Forelimb muscle (tissue), 1 donor: ENCODE measurements at regions not wholly inside any gene's neighbourhood (a gene's known extent, or its start where the extent isn't known, plus 50 kb on each side); places are given as distances from the start of the nearest gene placed in this dataset.
"Not testable (repeated sequence)": the region's sequence is repeated elsewhere in the genome, so short reads cannot be mapped to it uniquely, and the experiment has no call there.

Source experiments
- DNase-seq: peaks from one replicate; pipeline ENCODE4 v3.0.0-alpha.2; 2013; ENCODE audit warnings: low read depth

DNA sequence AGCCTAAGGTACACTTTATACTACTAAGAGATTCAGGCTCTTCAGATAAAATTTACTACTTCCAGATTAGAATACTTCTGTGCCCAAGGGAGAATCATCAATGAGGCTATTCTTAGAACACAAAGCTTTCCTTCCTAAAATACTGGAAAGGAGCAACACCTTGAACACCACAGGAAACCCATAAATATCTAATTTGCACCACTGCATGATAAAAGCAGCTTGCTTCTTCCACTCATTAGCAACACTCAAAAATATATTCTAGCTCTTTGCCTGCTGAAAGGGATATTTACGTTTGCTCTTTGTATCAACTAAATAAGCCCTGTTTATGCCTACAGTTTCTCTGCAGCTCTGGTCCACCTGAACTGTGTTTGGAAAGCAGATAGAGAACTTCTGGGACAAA is 284.3 kb downstream of the RWDD3 start:
- no peak for DNase-seq

DNA sequence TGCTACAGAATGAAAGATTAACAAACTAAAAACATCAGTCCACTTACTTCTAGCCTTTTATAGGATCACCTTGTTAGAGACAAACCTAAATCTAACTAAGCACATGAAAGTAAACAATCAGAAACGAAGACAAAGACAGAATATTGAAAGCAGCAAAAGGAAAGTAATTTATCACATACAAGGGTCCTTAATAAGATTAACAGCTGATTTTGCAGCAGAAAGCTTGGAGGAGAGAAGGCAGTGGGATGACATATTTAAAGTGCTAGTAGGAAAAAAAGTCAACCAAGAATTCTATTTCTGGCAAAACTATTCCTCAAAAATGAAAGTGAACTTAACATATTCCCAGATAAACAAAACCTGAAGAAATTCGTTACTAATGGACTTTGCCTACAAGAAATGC is 286.4 kb downstream of the RWDD3 start:
- DNase-seq, result no peak

DNA sequence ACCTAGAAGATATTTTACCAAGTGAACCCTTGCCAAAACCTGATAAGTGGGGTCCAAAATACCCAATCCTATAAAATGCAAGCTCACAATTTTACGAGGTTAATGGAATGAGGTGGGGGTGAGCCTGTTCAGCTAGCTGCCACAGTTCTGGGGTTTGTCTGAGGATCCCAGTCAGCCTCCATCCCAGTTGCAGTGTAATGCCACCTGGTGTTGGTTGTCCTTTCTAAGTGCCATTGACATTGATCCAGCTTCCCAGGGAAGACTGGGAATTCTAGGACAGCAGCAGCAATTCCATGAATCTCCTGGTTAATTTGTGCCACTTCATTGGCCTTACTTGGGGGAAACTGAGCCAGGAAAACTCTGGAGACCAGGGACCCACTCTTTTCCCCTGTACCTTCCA is 298.3 kb downstream of the RWDD3 start:
- no peak for DNase-seq

DNA sequence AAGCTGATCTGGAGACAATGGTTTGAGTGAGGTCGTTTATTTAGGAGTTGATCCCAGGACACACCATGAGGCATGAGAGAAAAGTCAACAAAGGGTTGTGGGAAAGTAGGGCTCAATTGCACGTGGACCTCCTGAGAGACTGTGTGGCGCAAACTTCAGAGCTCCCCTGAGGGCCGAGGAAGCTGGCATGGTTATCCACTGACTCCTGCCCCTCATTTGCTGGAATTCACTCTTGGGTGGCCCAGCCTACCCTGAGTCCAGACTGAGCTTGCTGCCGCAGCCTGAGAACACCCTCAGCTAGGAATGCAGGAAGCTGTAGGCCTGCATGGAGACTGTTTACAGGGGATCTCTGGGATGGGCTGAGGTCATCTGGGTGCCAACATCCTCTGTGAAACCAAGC is 301.0 kb downstream of the RWDD3 start:
- DNase-seq, result no peak

DNA sequence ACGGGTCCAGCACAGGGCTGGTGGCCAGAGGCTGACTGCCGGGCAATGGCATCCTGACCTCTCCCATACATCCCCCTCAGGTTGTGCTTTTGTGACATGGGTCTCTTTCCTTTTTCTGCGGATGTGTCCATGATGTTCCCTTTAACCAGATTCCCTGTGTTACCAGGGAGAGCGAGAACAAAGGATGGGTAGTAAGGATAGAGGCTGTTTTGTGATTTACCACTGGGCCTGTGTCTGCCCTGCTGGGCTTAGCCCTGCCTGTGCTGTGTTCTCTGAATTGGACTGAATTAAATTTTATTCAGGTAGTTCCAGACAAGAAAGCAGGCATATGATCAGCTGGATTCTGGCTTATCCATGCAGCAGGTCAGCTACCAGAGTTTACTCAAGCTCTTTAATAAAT is 301.6 kb downstream of the RWDD3 start:
- no peak for DNase-seq

DNA sequence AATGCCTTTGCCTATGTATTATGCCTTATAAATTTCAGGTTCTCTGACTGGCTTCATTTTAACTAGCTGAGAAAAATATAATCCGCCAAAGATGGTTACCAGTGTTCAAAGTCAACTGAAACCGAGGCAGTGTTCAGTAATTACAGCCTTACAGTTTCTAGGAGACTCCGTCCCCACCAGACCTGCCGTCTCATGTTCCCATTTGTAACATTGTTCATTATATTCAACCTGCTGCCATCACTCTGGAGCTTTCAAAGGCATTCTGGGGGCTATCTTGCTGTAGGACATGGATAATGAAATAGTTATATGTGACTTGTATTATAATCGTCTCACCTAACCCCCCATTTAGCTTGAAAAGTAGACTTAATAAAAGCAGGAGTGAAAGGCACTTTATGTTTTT is 302.5 kb downstream of the RWDD3 start:
- no peak for DNase-seq

DNA sequence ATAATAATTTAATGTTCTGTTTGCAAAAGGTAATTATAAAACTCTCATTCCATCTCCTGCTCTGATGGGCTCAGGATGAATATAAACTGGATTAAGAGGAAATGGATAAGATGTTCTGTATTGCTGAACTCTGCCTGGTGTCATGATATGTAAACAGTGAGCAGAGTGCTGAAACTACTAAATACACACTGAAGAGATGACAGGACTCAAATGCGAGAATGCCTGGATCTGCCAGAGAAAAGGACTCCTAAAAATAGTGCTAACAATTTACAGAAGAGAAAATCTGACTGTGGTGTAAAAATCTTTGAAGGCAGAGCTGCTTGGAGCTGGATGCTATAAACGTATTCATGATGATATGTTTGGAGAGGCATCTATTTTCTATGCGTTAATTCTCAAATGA is 303.2 kb downstream of the RWDD3 start:
- no peak for DNase-seq

DNA sequence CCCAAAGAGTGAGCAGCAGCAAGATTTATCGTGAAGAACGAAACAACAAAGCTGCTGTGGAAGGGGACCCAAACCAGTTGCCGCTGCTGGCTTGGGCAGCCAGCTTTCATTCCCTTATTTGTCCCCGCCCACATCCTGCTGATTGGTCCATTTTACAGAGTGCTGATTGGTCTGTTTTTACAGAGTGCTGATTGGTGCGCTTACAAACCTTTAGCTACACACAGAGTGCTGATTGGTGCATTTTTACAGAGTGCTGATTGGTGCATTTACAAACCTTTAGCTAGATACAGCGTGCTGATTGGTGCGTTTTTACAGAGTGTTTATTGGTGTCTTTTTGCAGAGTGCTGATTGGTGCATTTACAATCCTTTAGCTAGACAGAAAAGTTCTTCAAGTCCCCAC is 304.2 kb downstream of the RWDD3 start:
- DNase-seq, result not testable (repeated sequence)

DNA sequence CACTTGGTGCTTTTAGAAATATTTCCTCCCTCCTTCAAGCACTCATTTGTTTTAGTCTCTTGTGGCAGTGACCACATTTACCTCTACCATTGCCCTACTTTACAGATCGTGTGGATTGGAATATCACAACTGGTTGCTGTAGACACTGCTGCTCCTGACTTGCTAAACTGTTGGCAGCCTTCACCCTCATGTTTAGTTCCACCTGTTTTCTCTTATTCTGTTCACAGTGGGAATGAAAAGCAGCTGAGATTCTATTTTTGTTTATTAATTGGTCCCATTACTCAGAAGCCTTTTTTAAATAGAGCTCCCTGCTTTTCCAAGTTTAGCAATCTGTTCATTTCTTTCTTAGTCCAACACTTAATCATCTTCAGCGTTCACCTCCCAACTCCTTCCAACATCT is 308.9 kb downstream of the RWDD3 start:
- DNase-seq, result no peak

DNA sequence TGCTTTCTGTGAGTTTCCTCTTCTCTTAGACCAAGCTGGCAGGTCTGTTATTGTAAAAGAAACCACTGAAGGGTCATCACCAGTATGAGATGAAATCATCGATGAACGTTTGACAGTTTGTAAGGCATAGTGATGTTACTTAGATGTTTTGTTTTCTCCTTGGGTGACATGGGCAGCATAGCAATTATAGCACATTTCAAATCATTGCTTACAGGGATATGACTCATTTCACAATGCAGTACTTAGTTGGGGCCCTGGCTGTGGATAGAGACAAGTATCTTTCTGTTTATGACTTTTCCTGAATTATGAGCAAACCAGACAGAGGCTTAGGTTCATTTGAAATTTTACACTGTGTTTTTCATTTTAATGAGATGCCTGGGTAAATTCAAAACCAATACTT is 313.0 kb downstream of the RWDD3 start:
- no peak for DNase-seq

DNA sequence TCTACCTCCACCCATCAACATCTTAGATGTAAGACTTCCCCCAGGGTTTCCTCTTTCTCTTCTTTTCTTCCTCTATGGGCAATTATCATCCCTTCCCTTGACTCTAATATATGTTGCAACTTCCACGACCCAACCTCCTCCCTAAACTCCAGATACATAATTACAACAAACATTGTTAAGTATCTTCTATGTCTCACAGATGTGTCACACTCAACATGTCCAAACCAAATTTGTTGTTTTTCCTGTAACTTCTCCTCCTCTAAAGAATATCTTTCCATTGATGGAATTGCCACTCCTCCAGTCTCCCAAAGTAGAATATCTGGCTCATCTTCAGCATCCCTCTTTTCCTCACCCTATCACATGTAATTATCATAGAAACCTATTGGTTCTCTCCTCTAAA is 314.2 kb downstream of the RWDD3 start:
- no peak for DNase-seq

DNA sequence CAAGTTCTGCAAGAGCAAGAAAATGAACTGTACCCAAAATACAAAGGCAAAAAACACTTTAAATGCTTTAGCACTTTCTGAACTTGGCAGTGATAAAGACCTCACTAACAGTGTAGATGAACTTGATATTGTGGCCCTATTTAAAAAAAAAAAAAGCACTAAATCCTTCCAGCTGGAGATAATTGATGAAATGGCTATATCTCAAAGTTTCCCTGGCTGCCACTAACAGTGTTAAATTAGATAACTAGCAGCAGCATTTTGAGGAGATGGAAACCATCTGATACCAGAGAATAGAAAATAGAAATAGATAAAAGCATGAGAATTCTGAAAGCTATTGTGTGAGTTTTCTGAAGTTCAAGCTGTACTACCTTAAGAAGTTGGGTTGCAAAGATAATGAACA is 317.2 kb downstream of the RWDD3 start:
- DNase-seq, result no peak

DNA sequence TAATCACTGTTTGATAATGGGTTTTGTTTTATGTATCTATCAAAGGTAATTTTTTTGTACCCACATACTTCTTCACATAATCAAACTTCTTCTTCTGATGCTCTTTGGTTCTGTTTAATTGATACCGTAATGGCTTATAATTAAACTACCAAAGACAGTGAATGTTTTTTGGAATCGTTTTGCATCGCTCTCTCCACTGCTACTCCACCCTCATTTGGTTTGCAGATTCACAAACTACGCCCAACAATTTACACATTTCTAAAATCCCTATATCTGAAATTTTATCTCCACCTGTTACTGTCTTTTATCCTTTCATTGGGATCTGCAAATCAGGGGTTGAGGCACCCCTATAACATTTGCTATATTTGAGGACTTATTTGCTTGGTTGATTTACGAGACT is 319.6 kb downstream of the RWDD3 start:
- DNase-seq, result no peak

DNA sequence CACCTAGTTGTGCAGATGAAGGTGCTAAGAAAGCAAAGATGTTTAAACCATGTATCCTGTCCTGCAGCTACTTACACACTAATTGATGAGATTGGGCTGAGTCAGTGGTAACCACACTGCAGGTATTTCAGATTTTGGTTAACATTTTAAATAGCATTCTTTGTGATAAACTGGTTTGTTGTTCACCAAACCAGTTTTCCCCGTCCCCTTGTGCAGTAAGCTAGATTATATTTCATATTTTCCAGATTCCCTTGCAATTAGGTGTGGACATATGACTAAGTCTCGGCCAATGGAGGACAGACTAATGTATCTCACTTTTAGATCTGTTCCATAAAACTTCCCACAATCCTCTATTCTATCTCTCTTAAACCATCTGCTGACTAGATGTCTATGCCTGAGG is 320.4 kb downstream of the RWDD3 start:
- DNase-seq, result no peak

DNA sequence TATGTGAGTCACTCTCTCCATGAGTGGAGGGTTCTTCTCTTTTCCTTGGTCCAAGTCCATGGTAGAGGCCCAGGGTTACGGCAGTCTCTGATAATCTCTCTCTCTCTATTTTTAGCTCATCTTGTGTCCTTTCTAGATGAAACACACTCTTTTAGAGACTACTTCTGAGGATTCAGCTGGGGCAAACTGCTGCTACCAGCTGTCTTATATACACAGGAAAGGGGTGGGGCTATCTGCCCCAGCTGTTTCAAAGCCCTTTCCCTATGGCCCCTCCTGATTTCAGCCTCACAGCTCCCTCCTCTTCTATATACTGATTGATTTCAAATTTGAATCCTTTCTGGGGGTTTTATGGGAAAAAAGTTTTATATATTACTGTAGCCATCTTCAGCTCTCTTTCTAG is 324.8 kb downstream of the RWDD3 start:
- DNase-seq, result no peak

DNA sequence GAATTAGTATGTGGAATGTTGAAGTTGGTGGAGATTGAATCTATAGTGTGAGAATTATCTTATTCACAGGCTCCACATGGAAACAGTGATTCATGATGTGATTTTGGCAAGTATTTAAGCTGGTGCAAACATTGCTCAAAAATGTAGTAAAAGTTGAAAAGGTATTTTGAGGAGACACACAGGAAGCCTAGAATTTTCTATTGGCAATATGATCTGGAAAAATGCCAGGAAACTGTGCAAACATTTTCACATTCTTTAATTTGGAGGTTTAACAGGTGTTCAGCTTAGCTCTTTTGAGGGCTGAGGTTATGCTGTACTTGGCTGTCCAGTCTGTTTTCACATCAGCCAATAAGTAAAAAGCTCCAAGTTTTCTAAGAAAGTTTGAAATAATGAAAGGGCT is 327.3 kb downstream of the RWDD3 start:
- no peak for DNase-seq

DNA sequence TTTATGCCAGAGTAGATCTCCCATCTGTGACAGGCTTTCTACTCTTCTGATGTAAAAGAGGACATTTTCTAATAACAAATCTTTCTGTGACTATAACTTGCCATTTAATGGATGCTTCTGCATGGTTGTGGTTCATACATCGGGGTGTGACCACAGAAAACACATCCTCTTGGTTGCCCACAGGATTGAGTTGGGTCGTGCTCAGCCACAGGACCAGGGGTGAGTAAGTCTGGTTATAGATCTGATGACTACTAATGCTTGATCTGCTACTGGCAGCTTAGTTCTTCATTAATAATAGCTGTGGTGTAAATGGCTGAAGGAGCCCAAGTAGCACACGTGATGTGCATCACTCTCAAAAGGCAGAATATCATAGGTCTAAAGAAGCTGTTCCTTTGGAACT is 328.2 kb downstream of the RWDD3 start:
- DNase-seq, result no peak

DNA sequence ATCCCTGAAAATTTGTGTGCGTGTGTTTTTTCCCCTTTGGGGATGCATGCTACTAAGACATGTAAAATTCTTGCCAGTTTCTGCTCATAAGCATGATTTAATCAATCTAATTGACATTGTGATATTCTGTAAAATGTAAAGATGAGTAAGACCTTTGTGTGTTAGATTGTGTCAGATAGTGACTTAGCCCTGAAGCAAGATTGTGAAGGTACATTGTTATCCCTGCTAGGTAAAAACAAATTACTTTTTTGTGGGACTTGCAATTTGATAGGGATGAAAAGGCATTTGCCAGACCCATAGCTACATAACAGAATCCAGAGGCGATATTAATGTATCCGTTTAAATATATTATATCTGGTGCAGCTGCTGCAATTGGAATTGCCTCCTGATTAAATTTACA is 338.0 kb downstream of the RWDD3 start:
- no peak for DNase-seq

DNA sequence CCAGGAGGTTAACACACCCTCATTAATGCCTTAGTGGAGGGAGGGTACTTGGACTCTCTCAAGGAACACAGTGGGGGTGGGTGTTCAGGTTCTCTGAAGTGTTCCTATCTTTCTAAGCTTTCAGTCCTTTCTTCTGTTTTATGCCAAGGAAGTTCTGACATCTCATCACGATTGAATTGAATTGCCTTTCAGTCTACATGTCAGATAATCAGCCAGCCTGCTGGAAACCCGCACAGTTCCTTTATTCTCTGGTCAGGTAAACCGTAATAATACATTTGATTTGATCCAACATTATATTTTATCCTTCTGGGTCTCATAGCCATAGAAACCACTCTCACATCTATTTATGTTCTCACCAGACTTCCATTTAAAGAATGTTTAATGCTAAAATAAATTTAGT is 339.0 kb downstream of the RWDD3 start:
- no peak for DNase-seq

DNA sequence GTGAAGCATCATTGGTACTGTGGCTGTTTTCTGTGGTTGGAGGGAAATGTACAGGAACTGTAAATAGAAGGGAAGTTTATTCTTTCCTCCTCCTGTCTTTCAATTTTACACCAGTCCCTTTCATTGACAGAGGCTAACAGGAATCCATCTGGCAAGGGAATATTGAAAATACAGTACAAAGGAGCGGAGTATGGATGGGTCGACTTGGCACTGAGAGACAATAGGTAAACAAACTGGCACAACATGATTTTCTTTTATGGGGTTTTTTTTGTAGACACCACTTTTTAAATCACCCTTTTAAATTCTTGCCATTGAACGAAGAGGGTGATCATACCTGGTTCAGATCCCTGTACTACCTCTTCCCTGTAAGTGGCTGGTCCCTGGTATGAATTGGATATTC is 341.3 kb downstream of the RWDD3 start:
- DNase-seq, result no peak

DNA sequence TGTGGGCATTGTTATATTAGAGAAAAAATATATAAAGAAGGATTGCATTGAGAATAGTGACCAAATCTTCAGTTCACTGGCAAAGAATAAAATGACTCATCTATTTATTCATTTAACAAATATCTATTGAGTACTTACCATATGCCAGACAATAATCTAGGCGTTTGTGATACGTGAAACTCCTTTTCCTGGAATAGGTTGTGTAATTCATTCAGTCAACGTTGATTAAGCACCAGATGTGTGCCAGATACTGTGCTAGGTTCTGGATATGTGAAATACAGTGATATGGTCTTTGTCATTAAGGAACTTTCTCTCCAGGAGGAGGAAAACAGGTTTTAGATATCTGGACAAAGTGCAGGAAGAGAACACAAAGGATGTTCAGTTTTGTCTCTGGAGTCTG is 344.5 kb downstream of the RWDD3 start:
- no peak for DNase-seq

DNA sequence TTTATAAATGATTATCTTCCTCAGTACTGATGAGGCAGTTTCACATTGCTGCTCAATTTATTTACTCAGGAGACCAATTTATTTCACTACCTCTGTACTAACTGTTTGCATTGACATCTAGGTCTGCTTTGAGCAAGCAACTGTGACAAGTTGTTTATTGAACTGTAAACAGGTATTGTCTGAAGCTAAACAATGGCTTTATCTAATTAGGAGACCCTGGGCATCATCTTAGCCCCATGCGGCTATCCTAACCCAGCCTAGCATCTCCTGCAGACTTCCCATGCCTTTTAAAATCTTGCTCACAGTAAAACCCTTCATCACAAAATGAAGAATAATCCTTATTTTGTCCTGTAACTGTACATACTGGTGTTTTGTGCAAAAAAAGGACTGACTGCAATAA is 348.2 kb downstream of the RWDD3 start:
- DNase-seq, result no peak

DNA sequence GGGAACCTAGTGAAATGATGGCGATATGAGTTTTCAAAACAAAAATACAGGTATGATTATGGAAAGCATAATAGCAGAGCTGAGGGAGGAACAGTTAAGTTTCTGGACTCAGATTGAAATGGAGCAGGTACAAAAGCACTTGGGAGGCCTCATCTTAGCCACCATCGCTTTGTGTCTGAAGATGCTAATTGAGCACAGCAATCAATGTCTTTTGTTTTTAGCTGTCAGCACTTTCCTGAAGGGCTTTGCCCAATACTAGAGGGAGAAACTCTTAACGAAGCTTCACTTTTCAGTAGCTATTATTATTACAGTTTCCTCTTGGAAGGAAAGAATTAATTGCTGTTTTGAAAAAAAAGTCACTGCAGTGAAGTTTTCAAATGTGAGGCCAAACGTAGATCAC is 348.7 kb downstream of the RWDD3 start:
- no peak for DNase-seq

DNA sequence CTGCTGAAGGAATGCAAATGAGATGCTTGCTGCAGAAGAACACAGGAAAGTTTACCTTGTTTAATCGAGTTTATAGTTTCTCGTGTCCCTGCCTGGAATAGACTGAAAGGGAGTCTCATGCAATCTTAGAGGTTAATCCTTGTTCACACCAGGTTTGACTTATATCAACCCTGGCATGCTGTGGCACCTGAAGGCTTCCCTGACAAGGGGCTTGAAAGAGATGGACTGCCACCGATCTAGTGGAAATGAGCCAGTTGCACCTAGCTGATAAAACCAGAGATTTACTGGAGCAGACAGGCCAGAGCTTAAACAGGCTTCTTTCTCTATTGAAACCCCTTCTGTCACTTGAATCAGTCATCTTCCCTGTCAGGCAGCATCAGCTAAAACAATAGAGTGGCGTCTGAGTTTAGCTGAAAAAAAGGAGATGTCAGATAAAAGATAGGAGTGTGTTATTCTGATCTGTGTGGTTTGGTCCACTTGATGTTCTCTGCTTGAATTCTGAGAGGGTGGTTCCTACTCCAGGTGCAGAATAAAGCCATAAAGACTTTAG is 349.7 kb downstream of the RWDD3 start:
- DNase-seq, result no peak

DNA sequence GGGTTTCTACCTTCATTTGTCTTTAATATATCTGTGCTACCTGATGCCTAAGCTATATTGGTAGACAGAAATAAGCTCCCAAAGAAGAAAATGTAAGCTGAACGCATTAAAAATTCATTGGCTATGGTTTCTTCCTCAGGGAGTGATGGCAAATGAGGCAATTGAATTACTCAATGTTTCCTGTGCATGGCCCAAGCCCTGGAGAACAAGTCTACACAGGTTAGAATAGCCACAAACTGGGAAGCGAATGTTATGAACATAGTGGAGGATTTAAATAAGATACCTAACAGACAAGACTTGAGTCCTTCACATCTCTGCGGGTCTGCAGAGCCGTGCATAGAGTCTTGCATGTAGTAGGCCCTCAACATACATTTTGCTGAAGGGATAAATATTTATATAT is 350.3 kb downstream of the RWDD3 start:
- DNase-seq, result no peak
